Non-pigmented ciliary epithelial cell (primary cell): ENCODE measurements at regions not wholly inside any gene's neighbourhood (a gene's known extent, or its start where the extent isn't known, plus 50 kb on each side); places are given as distances from the start of the nearest gene placed in this dataset.

Source experiments
- DNase-seq: peaks from one replicate; pipeline ENCODE4 v3.0.0-alpha.2; 2010; ENCODE audit warnings: low read depth

- no peak for DNase-seq
Observed at GRCh38 chr10:129371541-129371940, 95.5 kb upstream of the MGMT start.

DNA sequence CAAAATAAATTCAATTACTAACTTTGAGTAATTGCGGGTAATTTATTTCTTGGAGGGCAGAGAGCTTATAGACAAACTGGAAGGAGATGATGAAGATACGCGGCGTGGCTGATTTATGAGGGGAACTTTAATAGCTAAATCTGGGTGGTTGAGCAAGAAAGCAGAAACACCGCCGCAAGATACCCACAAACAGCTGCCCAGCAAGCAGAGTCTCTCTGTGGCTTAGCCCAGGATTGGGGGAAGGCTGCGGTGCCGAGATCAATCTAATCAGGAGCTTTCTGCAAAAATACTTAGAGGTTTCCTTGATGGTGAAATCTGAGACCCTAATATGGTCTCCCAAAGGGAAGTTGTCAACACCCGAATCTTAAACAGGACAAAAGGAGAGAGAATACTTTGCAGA, 94.9 kb upstream of the MGMT start:
- no peak for DNase-seq

- no peak for DNase-seq
Observed at GRCh38 chr10:129373231-129373630, 93.8 kb upstream of the MGMT start.

- DNase-seq: no peak
Observed at GRCh38 chr10:129373718-129374117, 93.3 kb upstream of the MGMT start.

DNA sequence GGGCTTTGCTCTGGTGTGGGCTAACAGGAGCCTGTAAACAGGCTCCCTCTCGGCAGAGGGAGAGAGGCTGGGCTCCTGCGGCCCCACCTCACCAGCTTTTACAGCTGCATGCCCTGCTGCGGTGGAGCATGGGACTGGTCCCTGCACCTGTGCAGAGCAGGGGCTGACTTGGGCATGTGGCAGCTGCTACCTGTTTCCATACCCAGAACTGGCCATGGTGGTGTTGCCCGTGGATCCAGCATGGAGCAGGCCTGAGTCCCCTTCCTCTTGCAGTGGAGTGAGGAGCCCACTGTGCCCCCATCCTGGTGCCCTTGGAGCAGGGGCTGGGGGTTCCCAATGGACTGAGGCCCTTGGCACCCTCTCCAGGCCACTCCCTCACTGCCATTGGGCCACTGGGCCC, 91.9 kb upstream of the MGMT start:
- DNase-seq: no peak

GRCh38 chr10:129375912-129376311, 91.1 kb upstream of the MGMT start:
- no peak for DNase-seq

- DNase-seq: no peak
Observed at GRCh38 chr10:129380279-129380678, 86.8 kb upstream of the MGMT start.

GRCh38 chr10:129381741-129382140, 85.3 kb upstream of the MGMT start:
- DNase-seq: no peak

GRCh38 chr10:129382401-129382800, 84.6 kb upstream of the MGMT start:
- DNase-seq: no peak

DNA sequence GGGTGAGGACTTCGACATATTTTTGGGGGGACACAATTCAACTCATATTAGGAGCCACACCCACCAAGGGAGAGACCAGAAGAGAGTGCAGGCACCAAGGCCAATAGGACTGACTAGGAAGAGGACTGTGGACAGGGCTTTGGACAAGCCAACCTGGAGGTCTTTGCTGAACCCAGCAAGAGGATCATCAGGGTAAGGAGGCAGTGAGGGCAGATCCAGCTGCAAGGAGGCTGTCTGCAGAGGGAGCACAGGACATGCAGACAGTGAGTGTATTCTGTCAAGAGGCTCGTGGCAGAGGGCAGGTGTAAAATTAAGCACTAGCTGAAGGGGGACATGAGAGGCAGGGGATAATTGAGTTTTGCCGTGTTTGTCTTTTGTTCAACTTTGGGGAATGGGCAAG, 83.4 kb upstream of the MGMT start:
- no peak for DNase-seq

GRCh38 chr10:129385600-129385999, 81.4 kb upstream of the MGMT start:
- no peak for DNase-seq

DNA sequence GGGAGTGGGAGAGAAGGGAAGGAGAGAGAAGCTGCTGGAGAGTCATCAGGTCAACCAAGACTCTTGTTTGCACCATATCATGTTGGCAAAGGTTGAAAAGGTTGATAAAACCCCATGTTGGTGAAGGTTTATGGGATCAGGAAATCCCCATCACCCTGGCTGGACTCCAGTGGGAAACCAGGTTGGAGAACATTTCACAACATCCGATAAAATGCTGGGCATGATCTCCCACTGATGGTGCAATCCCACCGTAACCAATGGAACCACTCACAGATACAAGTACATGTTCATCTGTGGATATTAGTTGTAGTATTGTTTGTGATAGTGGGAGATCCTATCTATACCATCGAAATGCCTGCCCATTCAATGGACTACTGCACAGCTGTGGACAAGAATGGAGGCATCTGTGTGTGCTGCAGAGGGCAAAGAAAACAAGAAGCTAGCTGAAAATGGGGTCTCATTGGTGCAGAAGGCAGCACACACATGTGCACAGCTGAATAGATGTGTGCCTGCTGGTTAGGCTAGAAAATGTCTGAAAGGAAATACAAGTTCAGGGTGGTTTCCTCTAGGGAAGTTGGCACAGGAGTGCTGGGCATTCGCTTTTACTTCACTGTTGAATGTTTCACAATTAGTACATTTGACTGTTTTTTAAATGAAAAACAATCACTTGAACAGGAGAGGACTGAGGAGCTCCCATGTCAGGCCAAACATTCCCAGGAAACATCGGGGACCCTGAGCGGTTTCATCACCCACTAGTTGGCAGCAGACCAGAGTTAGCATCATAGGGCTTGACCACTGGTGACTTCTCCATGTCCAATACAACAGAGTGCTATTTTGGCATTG, 80.4 kb upstream of the MGMT start:
- DNase-seq: no peak

DNA sequence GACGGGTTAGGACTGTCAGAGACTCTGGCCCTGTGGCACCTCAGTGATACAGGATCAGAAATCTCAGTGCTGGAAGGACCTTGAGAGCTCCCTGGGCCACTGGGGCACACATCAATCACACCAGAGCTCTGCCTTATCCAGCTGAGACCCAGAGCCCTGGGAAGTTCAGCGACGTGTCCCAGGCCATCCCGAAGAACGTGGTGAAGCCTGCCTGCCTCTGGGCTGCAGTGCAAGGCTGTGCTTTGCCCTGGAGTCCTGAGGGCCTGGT, 79.8 kb upstream of the MGMT start:
- no peak for DNase-seq

- no peak for DNase-seq
Observed at GRCh38 chr10:129388435-129388834, 78.6 kb upstream of the MGMT start.

DNA sequence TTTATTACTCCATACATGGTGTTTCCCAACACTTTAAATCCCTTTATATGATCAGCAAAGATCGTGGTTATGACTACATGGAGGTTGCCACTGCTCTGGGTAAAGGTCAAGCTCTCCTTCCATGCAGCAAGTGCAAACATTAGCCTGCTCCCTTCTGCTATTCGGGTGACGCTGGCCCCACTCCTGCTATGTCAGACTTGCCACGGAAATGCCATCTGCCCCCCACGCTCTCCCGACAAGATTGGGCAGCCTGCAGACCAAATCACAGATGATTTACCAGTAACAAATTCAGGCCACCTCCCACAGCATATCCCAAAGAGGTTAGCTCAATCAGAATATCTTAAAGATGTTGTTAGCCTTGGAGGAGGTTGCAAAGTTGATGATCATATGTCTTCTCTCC, 77.8 kb upstream of the MGMT start:
- DNase-seq: no peak

DNA sequence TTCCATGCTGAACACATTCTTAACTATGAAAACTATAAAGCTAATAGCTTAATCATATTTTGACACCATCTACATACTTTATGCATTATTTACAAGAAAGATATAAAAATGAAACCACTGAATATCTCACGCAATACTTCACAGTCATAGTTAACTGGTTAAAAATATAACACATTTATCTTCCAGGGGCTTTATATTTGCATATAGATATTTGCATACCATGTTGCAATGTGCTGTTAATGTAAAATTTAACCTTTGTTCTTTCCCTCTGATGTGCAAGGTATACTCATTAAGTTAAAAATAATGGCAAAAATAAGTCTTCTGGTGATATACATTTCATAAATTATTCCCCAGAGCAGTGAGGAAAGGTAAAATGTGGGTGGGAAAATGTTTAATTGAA, 76.9 kb upstream of the MGMT start:
- DNase-seq: no peak

DNA sequence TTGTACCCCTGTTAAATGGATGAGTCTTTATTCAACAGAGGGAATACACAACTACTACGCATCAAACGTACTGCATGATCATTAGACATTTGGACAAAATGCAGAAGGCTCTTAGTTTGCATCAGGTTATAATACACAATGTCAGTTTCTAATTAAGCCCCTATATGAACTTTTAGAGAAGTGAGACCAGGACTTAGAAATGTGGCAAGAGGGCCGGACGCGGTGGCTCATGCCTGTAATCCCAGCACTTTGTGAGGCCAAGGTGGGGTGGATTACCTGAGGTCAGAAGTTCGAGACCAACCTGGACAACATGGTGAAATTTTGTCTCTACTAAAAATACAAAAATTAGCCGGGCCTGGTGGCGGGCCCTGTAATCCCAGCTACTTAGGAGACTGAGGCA, 76.3 kb upstream of the MGMT start:
- DNase-seq: no peak

DNA sequence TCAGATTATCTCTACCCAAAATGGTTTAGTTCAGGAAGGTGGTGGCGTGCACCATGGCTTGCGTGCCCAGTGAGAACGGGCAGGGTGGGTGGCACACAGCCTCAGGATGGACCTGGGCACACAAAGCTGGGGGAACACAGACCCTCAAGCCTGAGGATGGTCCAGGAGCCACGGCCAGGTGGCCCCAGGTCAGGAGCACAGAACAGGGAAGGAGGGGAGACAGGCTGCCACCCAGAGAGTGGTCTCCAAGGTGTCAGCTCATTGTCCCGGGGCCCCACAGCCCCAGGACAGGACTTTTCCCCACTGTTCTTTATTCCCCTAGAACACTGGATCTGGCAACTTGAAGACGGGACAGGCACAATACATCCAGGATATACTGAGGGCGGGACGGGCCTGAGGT, 75.6 kb upstream of the MGMT start:
- no peak for DNase-seq

- DNase-seq: no peak
Observed at GRCh38 chr10:129392855-129393254, 74.2 kb upstream of the MGMT start.

DNA sequence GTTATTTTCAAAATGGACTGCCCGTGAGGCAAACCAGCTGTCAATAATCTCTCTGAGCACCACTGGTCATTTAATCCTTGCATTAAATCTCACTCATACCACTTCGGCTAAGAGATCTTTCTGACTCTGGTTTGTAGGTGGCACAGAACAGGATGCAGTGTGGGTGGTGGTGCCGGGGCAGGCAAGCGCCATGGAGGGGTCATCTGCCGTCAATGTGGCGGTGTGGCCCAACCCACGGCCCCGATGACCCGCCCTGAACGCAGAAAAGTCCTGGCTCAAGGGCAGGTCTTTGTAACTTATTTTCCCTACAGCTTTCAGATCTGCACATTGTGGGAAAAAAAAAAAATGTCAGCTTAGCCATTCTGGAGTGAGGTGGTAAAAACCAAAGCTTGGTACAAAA, 73.2 kb upstream of the MGMT start:
- DNase-seq: no peak

- no peak for DNase-seq
Observed at GRCh38 chr10:129394518-129395328, 72.3 kb upstream of the MGMT start.

DNA sequence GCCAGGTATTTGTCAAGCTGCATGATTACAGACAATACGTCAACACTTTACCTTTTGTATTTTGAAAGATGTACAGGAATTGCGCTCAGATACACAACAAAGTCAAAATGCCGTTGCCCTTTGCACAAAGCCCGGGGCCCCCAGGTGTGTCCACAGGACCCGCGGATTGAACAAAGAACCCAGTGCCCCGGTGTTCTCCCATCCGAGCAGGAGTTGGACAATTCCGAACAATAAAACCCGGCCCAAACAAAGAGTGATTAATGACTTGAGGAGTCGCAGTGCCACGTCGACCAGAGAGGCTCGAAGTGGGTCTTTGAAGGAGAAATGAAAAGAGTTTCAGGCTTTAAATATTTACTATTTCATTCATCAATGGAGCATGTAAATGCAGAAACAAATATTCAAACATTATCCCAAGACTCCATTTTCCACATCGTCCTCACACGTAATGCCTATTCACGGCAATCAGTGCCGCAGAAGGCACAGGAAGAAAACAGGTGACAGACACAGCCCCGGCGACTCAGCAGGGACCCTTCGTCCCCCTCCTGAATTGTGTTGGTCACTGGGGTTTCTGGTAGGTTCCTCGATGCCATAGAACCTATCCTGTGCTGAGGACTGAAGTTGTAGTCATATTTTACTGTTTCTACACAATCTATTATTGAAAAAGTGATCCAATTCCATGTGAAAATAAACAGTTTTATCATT, 70.9 kb upstream of the MGMT start:
- no peak for DNase-seq
